Thyroid gland (tissue), 4 donors: ENCODE measurements at regions not wholly inside any gene's neighbourhood (a gene's known extent, or its start where the extent isn't known, plus 50 kb on each side); places are given as distances from the start of the nearest gene placed in this dataset.

Experiments used
- POLR2A ChIP-seq, 2 donors: fragments of 450-650 bp; IDR thresholded peaks; one replicate each; pipeline ENCODE4 v1.6.1; 2017; ENCODE audit warnings: antibody characterized with exemption in 2 of 2, mild to moderate bottlenecking in 2 of 2, moderate library complexity in 1 of 2
- TF ChIP-seq, protein P1 (sequence below), 6 experiments: fragments of 200-600 bp in 3 of 6; fragments of 450-650 bp in 3 of 6; sonication (generic) in 3 of 6; IDR thresholded peaks; one replicate each; pipeline ENCODE4 v1.5.1; 2016 to 2019; ENCODE audit warnings: antibody characterized with exemption in 6 of 6, mild to moderate bottlenecking in 2 of 6, inconsistent platforms in 1 of 6, moderate library complexity in 1 of 6

DNA sequence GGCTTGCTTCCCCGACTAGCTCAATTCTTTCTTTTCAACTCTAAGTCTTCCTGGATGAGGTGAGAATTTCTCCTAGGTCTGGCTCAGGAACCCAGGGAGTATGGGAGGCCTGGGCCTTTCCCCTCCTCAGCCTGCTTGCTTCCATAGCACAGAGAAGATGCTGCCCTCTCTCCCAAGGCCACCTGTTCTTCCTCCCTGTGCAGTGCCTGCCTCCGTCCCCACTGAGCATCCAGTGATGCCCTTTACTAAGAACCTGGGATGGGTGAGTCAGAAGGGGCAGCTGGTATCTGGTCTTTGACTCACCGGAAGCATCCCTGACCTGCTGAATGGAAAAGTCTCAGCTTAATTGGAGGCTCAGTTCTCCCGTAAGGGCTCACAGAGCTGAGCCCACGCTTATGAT is 607.9 kb downstream of the BUD13 start:
- TF ChIP-seq, protein P1, sequence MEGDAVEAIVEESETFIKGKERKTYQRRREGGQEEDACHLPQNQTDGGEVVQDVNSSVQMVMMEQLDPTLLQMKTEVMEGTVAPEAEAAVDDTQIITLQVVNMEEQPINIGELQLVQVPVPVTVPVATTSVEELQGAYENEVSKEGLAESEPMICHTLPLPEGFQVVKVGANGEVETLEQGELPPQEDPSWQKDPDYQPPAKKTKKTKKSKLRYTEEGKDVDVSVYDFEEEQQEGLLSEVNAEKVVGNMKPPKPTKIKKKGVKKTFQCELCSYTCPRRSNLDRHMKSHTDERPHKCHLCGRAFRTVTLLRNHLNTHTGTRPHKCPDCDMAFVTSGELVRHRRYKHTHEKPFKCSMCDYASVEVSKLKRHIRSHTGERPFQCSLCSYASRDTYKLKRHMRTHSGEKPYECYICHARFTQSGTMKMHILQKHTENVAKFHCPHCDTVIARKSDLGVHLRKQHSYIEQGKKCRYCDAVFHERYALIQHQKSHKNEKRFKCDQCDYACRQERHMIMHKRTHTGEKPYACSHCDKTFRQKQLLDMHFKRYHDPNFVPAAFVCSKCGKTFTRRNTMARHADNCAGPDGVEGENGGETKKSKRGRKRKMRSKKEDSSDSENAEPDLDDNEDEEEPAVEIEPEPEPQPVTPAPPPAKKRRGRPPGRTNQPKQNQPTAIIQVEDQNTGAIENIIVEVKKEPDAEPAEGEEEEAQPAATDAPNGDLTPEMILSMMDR (IDR thresholded peaks at IDR 0.05): no peak
- TF ChIP-seq POLR2A (IDR thresholded peaks at IDR 0.05): no peak
